Stimulated activated naive CD8-positive, alpha-beta T cell treated with anti-CD3 and anti-CD28 coated beads, Interleukin-15, amount 100 ng/mL, for 72 hours (primary cell): ENCODE measurements at regions not wholly inside any gene's neighbourhood (a gene's known extent, or its start where the extent isn't known, plus 50 kb on each side); places are given as distances from the start of the nearest gene placed in this dataset.
"Not testable (repeated sequence)": the region's sequence is repeated elsewhere in the genome, so short reads cannot be mapped to it uniquely, and the experiment has no call there.

Source experiments
- ATAC-seq: fragments of 150-1000 bp; cut with Tn5 transposase; 2 replicates; pipeline ENCODE4 v1.10.0; 2021; ENCODE audit warnings: mild to moderate bottlenecking, moderate library complexity
- DNase-seq, 2 donors: peaks; one replicate each; pipeline ENCODE4 v3.0.0; 2021 to 2022
- H3K27ac Mint-ChIP-seq, 2 donors: one replicate each; pipeline ENCODE4 v1.8.0; 2022; ENCODE audit warnings: mild to moderate bottlenecking in 2 of 2, mixed read lengths in 2 of 2, moderate library complexity in 2 of 2
- H3K27me3 Mint-ChIP-seq: one replicate; pipeline ENCODE4 v1.8.0; 2022; ENCODE audit warnings: mixed read lengths
- H3K4me1 Mint-ChIP-seq: one replicate; pipeline ENCODE4 v1.8.0; 2022; ENCODE audit warnings: mild to moderate bottlenecking, mixed read lengths
- H3K4me3 Mint-ChIP-seq, 2 donors: one replicate each; pipeline ENCODE4 v1.8.0; 2022; ENCODE audit warnings: mild to moderate bottlenecking in 2 of 2, mixed read lengths in 2 of 2, moderate library complexity in 1 of 2
- H3K9me3 Mint-ChIP-seq, 2 donors: one replicate each; pipeline ENCODE4 v1.8.0; 2022; ENCODE audit warnings: mixed read lengths in 2 of 2

DNA sequence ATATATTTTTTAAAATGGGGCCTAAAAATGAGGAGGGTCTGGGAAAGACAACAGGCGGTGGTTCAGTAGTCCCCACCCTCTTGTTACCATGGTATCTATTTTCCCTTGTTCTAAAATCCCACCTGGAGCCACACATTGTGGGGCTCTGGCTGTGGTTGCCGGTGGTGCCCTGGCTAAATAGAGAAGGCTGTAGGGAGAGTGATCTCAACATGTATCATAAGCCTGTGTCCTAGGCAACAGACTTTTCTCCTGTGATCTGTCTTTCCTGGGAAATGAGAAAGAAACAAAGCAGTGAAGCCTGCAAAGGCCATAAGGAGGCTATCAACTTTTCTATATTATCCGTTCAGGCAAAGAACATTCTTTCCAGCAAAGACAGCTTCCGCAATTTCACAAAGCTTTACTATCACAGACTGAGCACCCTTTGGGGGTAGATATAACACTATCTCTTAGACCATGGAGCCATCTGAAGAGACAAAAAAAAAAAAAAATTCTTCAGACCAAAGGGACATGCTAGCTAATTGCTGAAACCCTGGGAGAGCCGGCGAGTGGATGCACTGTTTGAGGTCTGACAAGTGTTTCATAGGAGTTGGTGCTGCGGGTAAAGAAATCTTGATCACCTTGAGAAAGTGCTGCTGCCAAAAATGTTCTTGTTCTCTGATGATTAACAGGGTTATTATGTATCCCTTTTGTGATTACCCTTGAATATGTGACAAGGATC lies 879.2 kb upstream of the DDX18 start:
- peaks cover 8 to 13% of the 10 kb centered on the region in 2 donors for H3K9me3 Mint-ChIP-seq
- no peak for DNase-seq
- H3K27me3 Mint-ChIP-seq = no peaks in the 10 kb centered on the region
- ATAC-seq = no peak
- H3K27ac Mint-ChIP-seq = no peak overlapping the region
- H3K4me1 Mint-ChIP-seq = no peaks in the 10 kb centered on the region
- H3K4me3 Mint-ChIP-seq = no peak overlapping the region

DNA sequence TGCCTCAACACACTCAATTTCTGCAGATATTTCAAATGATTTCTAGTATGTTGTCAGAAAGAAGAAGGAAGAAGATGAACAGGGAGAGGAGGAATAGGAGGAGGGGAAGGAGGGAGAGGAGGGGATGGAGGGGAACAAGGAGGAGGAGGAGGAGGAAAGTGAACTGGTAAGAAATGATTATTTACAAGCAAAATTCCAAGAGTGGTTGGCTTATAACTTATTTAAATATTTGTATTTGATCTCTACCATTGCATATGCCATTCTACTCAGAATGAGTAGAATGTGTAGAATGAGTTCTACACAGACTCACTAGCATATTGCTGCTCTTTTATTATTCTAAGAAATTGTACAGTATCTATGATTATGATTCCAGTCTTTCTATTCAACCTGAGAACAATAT lies 866.2 kb upstream of the DDX18 start:
- DNase-seq (no peak), ATAC-seq (no peak)
- H3K27ac Mint-ChIP-seq = no peak overlapping the region
- H3K9me3 Mint-ChIP-seq = peaks cover 0 to 19% of the 10 kb centered on the region in 2 donors
- no peak overlapping the region for H3K4me3 Mint-ChIP-seq
- H3K4me1 Mint-ChIP-seq = no peaks in the 10 kb centered on the region
- H3K27me3 Mint-ChIP-seq = no peaks in the 10 kb centered on the region

DNA sequence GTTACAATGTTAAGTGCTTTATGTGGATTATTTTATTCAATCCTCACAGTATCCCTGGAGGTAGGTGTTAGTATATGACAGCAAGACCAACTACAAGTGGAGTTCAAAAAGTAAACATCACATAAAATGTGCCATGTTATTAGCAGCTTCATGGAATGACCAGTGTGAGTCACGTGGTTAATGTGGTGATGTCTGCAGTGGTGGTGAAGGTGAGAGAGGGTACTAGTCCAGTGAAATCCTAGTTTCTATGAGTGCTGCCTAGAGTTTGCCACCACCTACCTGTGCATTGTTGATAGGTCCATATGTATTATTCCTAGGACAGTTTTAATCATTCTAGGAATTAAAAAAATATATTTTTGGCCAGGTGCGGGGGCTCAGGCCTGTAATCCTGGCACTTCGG lies 865.2 kb upstream of the DDX18 start:
- no peaks in the 10 kb centered on the region for H3K27me3 Mint-ChIP-seq
- peaks cover 4 to 28% of the 10 kb centered on the region in 2 donors for H3K9me3 Mint-ChIP-seq
- H3K27ac Mint-ChIP-seq = no peak overlapping the region
- no peak for DNase-seq
- H3K4me1 Mint-ChIP-seq = no peaks in the 10 kb centered on the region
- no peak for ATAC-seq
- H3K4me3 Mint-ChIP-seq = no peak overlapping the region

DNA sequence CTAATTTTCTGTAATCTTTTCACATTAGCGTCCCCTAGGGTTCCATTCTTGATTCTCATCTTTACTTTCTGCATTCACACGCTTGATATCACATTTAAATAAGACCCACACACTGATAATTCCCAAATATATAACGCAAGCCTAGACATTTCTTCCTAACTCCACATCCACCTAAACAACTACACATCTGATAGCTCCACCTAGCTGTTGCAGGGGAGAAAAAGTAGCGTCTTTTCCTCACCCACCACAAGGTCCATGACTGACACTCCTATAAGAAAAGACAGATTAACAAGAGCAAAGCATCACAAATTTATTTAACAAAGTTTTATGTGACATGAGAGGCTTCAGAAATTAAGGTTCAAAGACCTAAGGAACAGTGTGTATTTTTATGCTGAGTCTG lies 862.2 kb upstream of the DDX18 start:
- DNase-seq (no peak), ATAC-seq (no peak)
- no peaks in the 10 kb centered on the region for H3K27me3 Mint-ChIP-seq
- peaks cover 9 to 20% of the 10 kb centered on the region in 2 donors for H3K9me3 Mint-ChIP-seq
- no peak overlapping the region for H3K27ac Mint-ChIP-seq
- H3K4me1 Mint-ChIP-seq = no peaks in the 10 kb centered on the region
- no peak overlapping the region for H3K4me3 Mint-ChIP-seq

DNA sequence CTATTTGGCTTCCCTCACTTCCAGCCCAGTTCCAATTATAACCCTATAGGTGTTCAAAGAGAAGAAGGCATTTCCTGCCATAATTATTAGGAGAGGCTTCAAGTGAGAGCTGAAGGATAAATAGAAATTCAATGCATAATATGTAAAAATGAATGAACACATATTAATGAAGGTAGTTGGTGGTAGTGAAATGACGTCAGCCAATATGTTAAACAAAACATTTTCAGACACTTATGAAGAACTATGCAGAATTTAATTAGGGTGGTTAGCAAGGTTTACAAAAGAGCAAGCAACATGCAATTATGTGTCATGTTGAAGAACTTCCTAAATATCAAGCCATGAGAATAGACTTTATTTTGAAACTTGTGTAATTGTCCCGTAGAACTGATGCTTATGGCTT lies 858.8 kb upstream of the DDX18 start:
- ATAC-seq (no peak), DNase-seq (no peak)
- H3K9me3 Mint-ChIP-seq = peaks cover 9 to 30% of the 10 kb centered on the region in 2 donors
- H3K27me3 Mint-ChIP-seq = no peaks in the 10 kb centered on the region
- no peaks in the 10 kb centered on the region for H3K4me1 Mint-ChIP-seq
- H3K4me3 Mint-ChIP-seq = no peak overlapping the region
- H3K27ac Mint-ChIP-seq = no peak overlapping the region

DNA sequence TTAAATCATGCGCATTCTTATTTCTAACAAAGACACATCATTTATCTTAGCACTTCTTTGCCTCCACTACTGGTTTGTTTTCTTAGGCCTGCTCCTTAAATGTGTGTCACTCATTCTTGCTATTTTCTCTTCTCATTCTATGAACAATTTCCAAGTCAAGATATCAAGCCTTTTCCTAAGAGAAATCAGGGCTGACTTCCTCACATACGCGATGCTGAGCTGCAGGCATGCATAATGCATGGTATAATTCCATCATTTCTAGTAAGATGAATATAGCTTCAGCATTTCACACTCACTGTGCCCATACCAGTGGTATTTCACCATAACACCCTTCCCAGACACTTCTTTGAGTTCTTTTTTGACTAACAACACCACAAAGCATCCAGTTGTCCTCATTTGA lies 838.9 kb upstream of the DDX18 start:
- no peak for ATAC-seq
- Mint-ChIP-seq H3K27ac (no peak overlapping the region), H3K27me3 (no peaks in the 10 kb centered on the region), H3K9me3 (peaks cover 26 to 41% of the 10 kb centered on the region in 2 donors), H3K4me1 (no peaks in the 10 kb centered on the region), H3K4me3 (no peak overlapping the region)
- no peak for DNase-seq

DNA sequence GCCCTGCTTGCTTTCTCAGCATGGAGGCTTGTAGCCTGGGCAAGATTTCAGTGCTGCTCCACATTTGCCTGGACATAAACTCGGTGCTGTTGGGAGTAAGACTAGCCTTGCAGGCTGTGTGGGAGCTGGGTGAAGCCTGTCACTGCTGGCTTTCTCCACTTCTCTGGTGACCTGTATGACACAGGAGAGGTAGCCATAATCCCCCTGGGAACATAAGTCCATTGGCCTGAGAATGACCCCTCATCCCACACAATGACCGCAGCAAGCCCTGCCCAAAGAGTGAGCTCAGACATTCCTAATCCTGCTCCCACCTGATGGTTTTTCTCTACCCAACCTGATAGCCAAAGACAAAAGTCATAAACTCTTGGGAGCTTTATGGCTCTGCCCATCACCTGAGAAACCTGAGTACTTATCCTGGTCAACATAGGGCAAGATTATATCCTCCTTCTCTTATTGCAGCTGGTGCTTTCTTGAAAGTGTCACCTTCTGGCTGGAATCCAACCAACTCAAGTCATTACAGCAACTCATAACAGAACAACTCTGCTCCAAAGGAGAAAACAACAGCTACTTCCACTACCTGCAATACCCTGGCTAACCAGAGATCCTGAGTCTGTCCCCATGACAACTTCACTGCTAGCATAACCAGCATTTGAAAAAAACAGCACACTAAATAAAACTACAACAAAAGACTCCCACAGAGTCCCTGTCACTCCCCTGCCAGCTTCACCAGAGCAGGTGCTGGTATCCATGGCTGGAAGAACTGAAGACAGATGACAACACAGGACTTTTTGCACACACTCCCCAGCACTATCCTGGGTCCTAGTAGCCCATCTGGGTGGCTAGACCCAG lies 834.4 kb upstream of the DDX18 start:
- ATAC-seq (no peak), DNase-seq (no peak)
- no peak overlapping the region for H3K4me3 Mint-ChIP-seq
- no peak overlapping the region for H3K27ac Mint-ChIP-seq
- H3K27me3 Mint-ChIP-seq = no peaks in the 10 kb centered on the region
- peaks cover 37 to 60% of the 10 kb centered on the region in 2 donors for H3K9me3 Mint-ChIP-seq
- no peaks in the 10 kb centered on the region for H3K4me1 Mint-ChIP-seq

DNA sequence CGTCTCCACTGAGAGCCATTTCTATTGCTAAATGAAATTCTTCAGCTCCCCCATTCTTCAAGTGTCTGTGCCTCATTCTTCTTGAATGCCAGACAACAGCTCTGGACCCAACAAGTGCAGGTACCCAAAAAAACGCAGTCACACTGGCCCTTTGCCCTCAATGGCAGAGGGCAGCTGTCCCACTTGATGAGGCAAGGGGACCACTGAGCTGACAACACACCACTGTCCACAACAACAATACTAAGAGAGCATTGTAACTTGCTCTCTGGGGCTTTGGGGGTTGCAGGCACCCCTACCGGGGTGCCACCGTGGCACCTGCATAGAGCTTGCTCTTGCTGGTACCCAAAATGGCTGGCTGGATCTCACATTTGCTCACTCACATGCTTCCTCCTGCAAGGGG lies 827.0 kb upstream of the DDX18 start:
- DNase-seq (no peak), ATAC-seq (no peak)
- Mint-ChIP-seq H3K4me1 (no peaks in the 10 kb centered on the region), H3K4me3 (no peak overlapping the region), H3K27me3 (no peaks in the 10 kb centered on the region), H3K27ac (no peak overlapping the region), H3K9me3 (peaks cover 28 to 58% of the 10 kb centered on the region in 2 donors)

DNA sequence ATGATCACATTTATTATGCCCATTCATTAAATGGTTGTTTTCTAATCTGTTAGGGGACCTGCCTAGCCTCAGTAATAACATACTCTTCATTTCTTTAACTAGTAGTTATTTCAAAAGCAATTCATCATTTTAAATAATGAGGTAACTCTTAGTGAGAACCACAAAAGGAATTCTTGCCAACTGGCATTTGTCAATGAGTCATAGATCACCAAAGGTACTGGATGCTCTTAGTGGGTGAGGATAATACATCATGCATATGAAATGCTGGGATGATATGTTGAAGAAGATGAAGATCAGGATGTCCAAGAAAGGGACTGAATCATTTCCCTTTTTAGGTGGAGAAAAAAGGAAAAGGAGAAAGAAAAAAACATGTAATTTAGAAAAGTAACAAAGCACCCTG lies 826.2 kb upstream of the DDX18 start:
- DNase-seq (no peak), ATAC-seq (no peak)
- Mint-ChIP-seq H3K9me3 (peaks cover 26 to 60% of the 10 kb centered on the region in 2 donors), H3K4me3 (no peak overlapping the region), H3K27me3 (no peaks in the 10 kb centered on the region), H3K27ac (no peak overlapping the region), H3K4me1 (no peaks in the 10 kb centered on the region)

DNA sequence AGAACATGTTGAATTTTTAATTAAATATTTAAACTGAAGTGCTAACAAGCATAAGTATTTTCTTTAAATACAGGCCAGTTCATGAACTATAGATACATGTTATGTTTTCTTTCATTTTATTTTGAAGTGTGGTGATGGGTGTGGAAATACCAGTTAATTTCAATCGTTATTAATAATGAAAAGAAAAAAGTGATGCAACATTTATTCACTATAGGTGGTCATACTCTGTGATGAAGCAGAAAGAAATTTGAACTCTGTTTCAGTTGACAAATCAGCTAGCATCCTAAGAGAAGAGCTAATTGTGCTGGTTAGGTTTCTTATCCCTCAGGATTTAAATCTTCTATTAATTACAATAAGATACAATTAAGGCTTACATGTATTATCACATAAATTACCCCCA lies 795.1 kb upstream of the DDX18 start:
- Mint-ChIP-seq H3K27ac (no peak overlapping the region), H3K27me3 (no peaks in the 10 kb centered on the region), H3K4me1 (no peaks in the 10 kb centered on the region), H3K4me3 (no peak overlapping the region), H3K9me3 (no peaks in the 10 kb centered on the region)
- no peak for DNase-seq
- ATAC-seq = no peak

DNA sequence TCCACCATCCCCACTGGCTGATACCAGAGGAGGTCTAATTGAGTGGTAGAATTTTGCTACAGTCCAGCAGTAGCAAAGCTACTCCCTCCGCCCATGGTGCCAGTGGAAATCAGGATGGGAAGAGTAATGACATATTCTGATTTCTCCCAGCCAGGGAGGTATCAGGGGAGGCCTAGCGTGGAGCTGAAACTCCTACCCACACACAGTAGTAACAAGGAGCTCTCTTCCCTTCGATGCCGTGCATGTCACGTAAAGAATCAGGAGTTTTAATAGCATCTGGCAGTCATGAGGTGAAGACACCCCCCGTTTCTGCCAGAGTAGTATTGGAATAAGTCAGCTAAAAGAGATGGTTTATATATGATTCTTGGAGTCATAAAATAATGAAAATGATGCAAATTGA lies 786.8 kb upstream of the DDX18 start:
- Mint-ChIP-seq H3K27ac (no peak overlapping the region), H3K9me3 (peaks cover 0 to 11% of the 10 kb centered on the region in 2 donors), H3K4me1 (no peaks in the 10 kb centered on the region), H3K27me3 (no peaks in the 10 kb centered on the region), H3K4me3 (no peak overlapping the region)
- DNase-seq = no peak
- no peak for ATAC-seq

DNA sequence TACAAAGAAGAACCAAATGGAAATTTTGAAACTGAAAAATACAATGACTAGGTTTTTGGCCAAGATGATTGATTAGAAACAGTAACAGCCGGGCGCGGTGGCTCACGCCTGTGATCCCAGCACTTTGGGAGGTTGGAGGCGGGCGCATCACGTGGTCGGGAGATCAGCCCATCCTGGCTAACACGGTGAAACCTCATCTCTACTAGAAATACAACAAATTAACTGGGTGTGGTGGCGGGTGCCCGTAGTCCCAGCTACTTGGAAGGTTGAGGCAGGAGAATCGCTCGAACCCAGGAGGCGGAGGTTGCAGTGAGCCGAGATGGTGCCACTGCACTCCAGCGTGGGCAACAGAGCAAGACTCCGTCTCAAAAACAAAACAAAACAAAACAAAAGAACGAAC lies 785.8 kb upstream of the DDX18 start:
- H3K27me3 Mint-ChIP-seq, ATAC-seq, H3K4me3 Mint-ChIP-seq, H3K27ac Mint-ChIP-seq, DNase-seq, H3K4me1 Mint-ChIP-seq: not testable (repeated sequence)
- H3K9me3 Mint-ChIP-seq = peaks cover 7 to 17% of the 10 kb centered on the region in 2 donors

DNA sequence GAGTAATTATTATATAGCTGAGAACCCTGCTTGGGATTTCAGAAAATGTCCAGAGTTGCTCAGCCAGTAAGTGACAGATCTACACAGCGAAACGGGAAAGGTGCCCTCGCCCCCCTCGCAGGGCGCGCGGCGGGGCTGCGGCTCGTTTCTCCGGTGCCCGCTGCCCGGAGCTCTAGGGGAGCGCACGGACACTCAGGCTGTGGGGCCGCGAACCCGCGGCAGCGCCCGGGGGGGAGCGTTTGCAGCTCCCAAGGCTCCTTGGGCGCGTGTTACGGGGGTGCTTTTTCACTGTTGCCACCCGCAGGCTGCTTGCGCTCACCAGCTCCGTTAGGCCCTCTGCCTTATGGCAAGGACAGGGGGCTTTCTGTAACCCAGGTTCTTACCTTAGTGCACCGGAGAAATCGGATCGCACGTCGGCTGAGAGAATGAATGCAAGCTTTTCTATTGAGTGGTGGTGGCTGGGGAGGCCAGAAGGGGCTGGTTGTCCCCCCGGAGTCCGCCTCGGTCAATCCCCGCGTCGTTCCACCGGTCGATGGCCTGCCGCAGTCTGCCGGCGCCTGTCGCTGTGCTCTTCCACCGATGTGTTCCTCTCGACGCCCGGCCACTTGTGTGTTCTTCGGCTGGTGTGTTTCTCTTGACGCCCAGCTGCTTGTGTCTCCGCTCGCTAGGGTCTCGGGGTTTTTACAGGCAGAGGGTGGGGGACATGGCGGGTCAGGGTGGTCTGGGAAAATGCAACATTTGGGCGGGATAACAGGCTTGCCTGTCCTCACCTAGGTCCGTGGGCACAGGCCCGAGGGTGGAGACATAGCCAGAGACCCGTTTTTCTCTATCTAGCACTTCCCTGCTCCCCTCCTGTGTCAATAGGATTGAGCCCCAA lies 758.8 kb upstream of the DDX18 start:
- H3K27ac Mint-ChIP-seq = no peak overlapping the region

DNA sequence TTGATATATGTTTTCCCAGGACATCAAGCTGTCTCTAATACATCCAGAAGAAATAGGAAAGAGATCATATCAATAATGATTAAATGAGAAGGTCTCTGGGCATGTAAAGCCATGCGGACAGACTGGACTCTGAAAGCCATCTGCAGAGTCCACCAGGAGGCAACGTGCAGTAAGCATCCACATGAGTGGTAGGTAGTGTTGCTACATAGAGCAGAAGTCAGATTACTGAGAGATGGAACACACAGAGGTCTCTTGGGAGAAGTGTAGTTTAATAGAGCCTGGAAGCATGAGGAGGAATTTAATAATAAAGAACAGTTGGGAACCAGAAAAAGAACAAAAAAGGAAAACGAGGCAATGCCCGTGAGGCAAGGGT lies 758.1 kb upstream of the DDX18 start:
- Mint-ChIP-seq H3K4me1 (no peaks in the 10 kb centered on the region), H3K9me3 (peaks cover 11 to 29% of the 10 kb centered on the region in 2 donors)
- no peak for ATAC-seq

More for the DNA sequence above, 758.8 kb upstream of the DDX18 start:
- no peaks in the 10 kb centered on the region for H3K4me1 Mint-ChIP-seq
- H3K27me3 Mint-ChIP-seq = no peaks in the 10 kb centered on the region
- H3K9me3 Mint-ChIP-seq = peaks cover 12 to 29% of the 10 kb centered on the region in 2 donors
- DNase-seq (no peak), ATAC-seq (no peak)
- no peak overlapping the region for H3K4me3 Mint-ChIP-seq

DNA sequence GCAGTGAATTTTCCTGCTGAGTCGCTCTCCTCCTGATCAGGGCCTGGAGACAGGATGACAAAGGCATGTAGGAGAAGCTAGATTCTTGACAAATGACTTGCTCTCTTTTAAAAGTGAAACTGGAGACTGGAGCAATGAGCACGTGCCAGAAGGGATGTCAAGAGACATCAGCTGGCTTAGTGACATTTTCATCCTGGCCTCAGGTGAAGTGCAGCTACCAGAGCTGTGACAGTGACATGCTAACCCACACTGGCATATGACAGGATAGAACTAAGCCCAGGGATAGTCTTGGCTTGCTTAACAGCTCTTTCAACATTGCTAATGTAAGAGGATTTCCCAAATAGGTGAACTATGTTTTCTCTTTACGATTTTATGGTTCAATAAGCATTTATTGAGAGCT lies 757.5 kb upstream of the DDX18 start:
- Mint-ChIP-seq H3K27ac (no peak overlapping the region), H3K4me3 (no peak overlapping the region), H3K27me3 (no peaks in the 10 kb centered on the region), H3K9me3 (peaks cover 11 to 29% of the 10 kb centered on the region in 2 donors), H3K4me1 (no peaks in the 10 kb centered on the region)
- ATAC-seq (no peak), DNase-seq (no peak)

More for the DNA sequence above, 758.1 kb upstream of the DDX18 start:
- H3K27ac Mint-ChIP-seq = no peak overlapping the region
- no peak for DNase-seq
- no peak overlapping the region for H3K4me3 Mint-ChIP-seq
- no peaks in the 10 kb centered on the region for H3K27me3 Mint-ChIP-seq
